ENCODE measurements at regions not wholly inside any gene's neighbourhood (a gene's known extent, or its start where the extent isn't known, plus 50 kb on each side); places are given as distances from the start of the nearest gene placed in this dataset.

GRCh38 chr2:220198896-220199295 is 571.5 kb downstream of the SLC4A3 start:
- no peaks in the 10 kb centered on the region for H3K36me3 ChIP-seq (ENCODE audit: insufficient read depth, low read length)
- no peaks in the 10 kb centered on the region for H3K27me3 ChIP-seq (ENCODE audit: insufficient read depth, low read depth, low read length)
- no peaks in the 10 kb centered on the region for H3F3A ChIP-seq (ENCODE audit: insufficient read depth, low read length, poor library complexity, severe bottlenecking)
- no peak overlapping the region for H3K9ac ChIP-seq (ENCODE audit: low read length)
- H2AFZ ChIP-seq (ENCODE audit: low read depth, low read length): no peak overlapping the region
- H3K79me2 ChIP-seq (replicated peaks; ENCODE audit: insufficient read depth, low read length): no peaks in the 10 kb centered on the region
- no peak overlapping the region for H3K4me3 ChIP-seq (ENCODE audit: low read length)
- no peaks in the 10 kb centered on the region for H3K9me2 ChIP-seq (ENCODE audit: insufficient read depth, low read length)
- no peak overlapping the region for H3K27ac ChIP-seq (ENCODE audit: low read length)
- no peaks in the 10 kb centered on the region for H4K20me1 ChIP-seq (ENCODE audit: insufficient read depth)
- TF ChIP-seq SMC3 (conservative IDR thresholded peaks at IDR 0.05; ENCODE audit: poor library complexity) (no peak), EZH2 (IDR thresholded peaks at IDR 0.05; ENCODE audit: borderline replicate concordance, insufficient read depth, low read length, poor library complexity, severe bottlenecking) (no peak), RAD21 (conservative IDR thresholded peaks at IDR 0.05) (no peak), MXI1 (conservative IDR thresholded peaks at IDR 0.05; ENCODE audit: poor library complexity, severe bottlenecking) (no peak), EP300 (conservative IDR thresholded peaks at IDR 0.05; ENCODE audit: poor library complexity, severe bottlenecking) (no peak), REST (IDR thresholded peaks at IDR 0.05; ENCODE audit: borderline replicate concordance) (no peak), POLR2AphosphoS5 (IDR thresholded peaks at IDR 0.05) (no peak), CTCF (IDR thresholded peaks at IDR 0.05; ENCODE audit: poor library complexity, severe bottlenecking) (no peak), TAF1 (IDR thresholded peaks at IDR 0.05; ENCODE audit: low read depth) (no peak)
- H3K4me2 ChIP-seq (ENCODE audit: low read length): no peak overlapping the region
- H3K9me3 ChIP-seq (ENCODE audit: low read length): peaks cover 3% of the 10 kb centered on the region

GRCh38 chr2:220202066-220202465 is 574.6 kb downstream of the SLC4A3 start:
- Histone ChIP-seq H3K27ac (ENCODE audit: low read length) (no peak overlapping the region), H3K4me2 (ENCODE audit: low read length) (no peak overlapping the region), H4K20me1 (ENCODE audit: insufficient read depth) (no peaks in the 10 kb centered on the region), H3K9ac (ENCODE audit: low read length) (no peak overlapping the region), H3K9me3 (ENCODE audit: low read length) (peaks cover 3% of the 10 kb centered on the region), H3K79me2 (replicated peaks; ENCODE audit: insufficient read depth, low read length) (no peaks in the 10 kb centered on the region), H3K4me3 (ENCODE audit: low read length) (no peak overlapping the region), H3K36me3 (ENCODE audit: insufficient read depth, low read length) (no peaks in the 10 kb centered on the region), H3F3A (ENCODE audit: insufficient read depth, low read length, poor library complexity, severe bottlenecking) (no peaks in the 10 kb centered on the region), H2AFZ (ENCODE audit: low read depth, low read length) (no peak overlapping the region), H3K27me3 (ENCODE audit: insufficient read depth, low read depth, low read length) (no peaks in the 10 kb centered on the region), H3K9me2 (ENCODE audit: insufficient read depth, low read length) (no peaks in the 10 kb centered on the region)
- no peak for TF ChIP-seq POLR2AphosphoS5 (IDR thresholded peaks at IDR 0.05)
- no peak for TF ChIP-seq EZH2 (IDR thresholded peaks at IDR 0.05; ENCODE audit: borderline replicate concordance, insufficient read depth, low read length, poor library complexity, severe bottlenecking)
- TF ChIP-seq SMC3 (conservative IDR thresholded peaks at IDR 0.05; ENCODE audit: poor library complexity): no peak
- no peak for TF ChIP-seq REST (IDR thresholded peaks at IDR 0.05; ENCODE audit: borderline replicate concordance)
- TF ChIP-seq RAD21 (conservative IDR thresholded peaks at IDR 0.05): no peak
- no peak for TF ChIP-seq EP300 (conservative IDR thresholded peaks at IDR 0.05; ENCODE audit: poor library complexity, severe bottlenecking)
- TF ChIP-seq MXI1 (conservative IDR thresholded peaks at IDR 0.05; ENCODE audit: poor library complexity, severe bottlenecking): no peak
- TF ChIP-seq TAF1 (IDR thresholded peaks at IDR 0.05; ENCODE audit: low read depth): no peak
- no peak for TF ChIP-seq CTCF (IDR thresholded peaks at IDR 0.05; ENCODE audit: poor library complexity, severe bottlenecking)
